Left ventricle myocardium inferior (tissue), 1 donor: ENCODE measurements at regions not wholly inside any gene's neighbourhood (a gene's known extent, or its start where the extent isn't known, plus 50 kb on each side); places are given as distances from the start of the nearest gene placed in this dataset.

Source experiments
- DNase-seq: peaks from one replicate; pipeline ENCODE4 v3.0.0-alpha.2; 2020
- H3K27ac ChIP-seq: fragments of 200-600 bp; replicated peaks from 2 replicates; pipeline ENCODE4 v1.8.0; 2021
- H3K27me3 ChIP-seq: fragments of 200-600 bp; 2 replicates; pipeline ENCODE4 v1.8.0; 2021; ENCODE audit warnings: low read depth
- H3K36me3 ChIP-seq: fragments of 200-600 bp; 2 replicates; pipeline ENCODE4 v1.8.0; 2021
- H3K4me1 ChIP-seq: fragments of 200-600 bp; 2 replicates; pipeline ENCODE4 v1.8.0; 2021
- H3K4me3 ChIP-seq: fragments of 200-600 bp; 2 replicates; pipeline ENCODE4 v1.8.0; 2021; ENCODE audit warnings: mild to moderate bottlenecking, moderate library complexity
- H3K9me3 ChIP-seq: fragments of 200-600 bp; replicated peaks from 2 replicates; pipeline ENCODE4 v1.8.0; 2021
- intact Hi-C: fragments of 100-400 bp; cut with micrococcal nuclease; formaldehyde crosslinking; loops from one replicate; pipeline ENCODE4 v1.11.0; 2022
- TF ChIP-seq, protein P1 (sequence below): fragments of 200-600 bp; IDR thresholded peaks from 2 replicates; pipeline ENCODE4 v1.8.0; 2021; ENCODE audit warnings: antibody characterized with exemption, mild to moderate bottlenecking, borderline replicate concordance
- donor health status: DM: no; HTN: yes; CAD: no; lungs with severe emphysema.

GRCh38 chr18:2433366-2433765 is 137.9 kb downstream of the METTL4 start:
- Histone ChIP-seq H3K27me3 (no peaks in the 10 kb centered on the region), H3K4me1 (no peaks in the 10 kb centered on the region), H3K36me3 (no peaks in the 10 kb centered on the region), H3K27ac (no peak overlapping the region), H3K4me3 (no peak overlapping the region), H3K9me3 (peaks cover 11% of the 10 kb centered on the region)
- intact Hi-C loops: no loop called here
- no peak for DNase-seq
- TF ChIP-seq, protein P1, sequence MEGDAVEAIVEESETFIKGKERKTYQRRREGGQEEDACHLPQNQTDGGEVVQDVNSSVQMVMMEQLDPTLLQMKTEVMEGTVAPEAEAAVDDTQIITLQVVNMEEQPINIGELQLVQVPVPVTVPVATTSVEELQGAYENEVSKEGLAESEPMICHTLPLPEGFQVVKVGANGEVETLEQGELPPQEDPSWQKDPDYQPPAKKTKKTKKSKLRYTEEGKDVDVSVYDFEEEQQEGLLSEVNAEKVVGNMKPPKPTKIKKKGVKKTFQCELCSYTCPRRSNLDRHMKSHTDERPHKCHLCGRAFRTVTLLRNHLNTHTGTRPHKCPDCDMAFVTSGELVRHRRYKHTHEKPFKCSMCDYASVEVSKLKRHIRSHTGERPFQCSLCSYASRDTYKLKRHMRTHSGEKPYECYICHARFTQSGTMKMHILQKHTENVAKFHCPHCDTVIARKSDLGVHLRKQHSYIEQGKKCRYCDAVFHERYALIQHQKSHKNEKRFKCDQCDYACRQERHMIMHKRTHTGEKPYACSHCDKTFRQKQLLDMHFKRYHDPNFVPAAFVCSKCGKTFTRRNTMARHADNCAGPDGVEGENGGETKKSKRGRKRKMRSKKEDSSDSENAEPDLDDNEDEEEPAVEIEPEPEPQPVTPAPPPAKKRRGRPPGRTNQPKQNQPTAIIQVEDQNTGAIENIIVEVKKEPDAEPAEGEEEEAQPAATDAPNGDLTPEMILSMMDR: no peak

- TF ChIP-seq, protein P1: no peak
- Histone ChIP-seq H3K36me3 (no peaks in the 10 kb centered on the region), H3K27ac (no peak overlapping the region), H3K4me1 (no peaks in the 10 kb centered on the region), H3K27me3 (no peaks in the 10 kb centered on the region), H3K9me3 (no peaks in the 10 kb centered on the region), H3K4me3 (no peak overlapping the region)
- intact Hi-C loops: no loop called here
- DNase-seq: no peak
Measured at GRCh38 chr18:2441544-2441943, 129.8 kb downstream of the METTL4 start.

DNA sequence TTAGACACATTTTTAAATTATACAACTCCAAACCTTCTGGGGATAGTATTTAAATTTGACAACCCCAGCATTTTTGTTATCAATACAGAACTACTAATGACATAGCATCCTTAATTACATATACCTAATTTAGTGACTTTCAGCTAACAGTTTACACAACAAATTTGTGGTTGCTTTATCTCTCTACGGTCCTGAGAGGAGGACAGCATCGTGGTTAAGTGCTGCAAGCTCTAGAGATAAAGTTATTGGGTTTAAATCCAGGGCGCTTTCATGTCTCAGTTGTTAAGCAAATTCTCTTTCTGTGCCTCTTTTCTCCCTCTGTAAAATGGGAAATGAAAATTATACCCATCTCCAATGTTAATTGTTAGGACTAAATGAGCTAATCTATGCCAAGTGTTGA is 129.3 kb downstream of the METTL4 start:
- H3K27me3 ChIP-seq: no peaks in the 10 kb centered on the region
- intact Hi-C loops: no loop called here
- no peak overlapping the region for H3K4me3 ChIP-seq
- TF ChIP-seq, protein P1: no peak
- H3K9me3 ChIP-seq: no peaks in the 10 kb centered on the region
- H3K36me3 ChIP-seq: no peaks in the 10 kb centered on the region
- DNase-seq: no peak
- no peaks in the 10 kb centered on the region for H3K4me1 ChIP-seq
- H3K27ac ChIP-seq: no peak overlapping the region

DNA sequence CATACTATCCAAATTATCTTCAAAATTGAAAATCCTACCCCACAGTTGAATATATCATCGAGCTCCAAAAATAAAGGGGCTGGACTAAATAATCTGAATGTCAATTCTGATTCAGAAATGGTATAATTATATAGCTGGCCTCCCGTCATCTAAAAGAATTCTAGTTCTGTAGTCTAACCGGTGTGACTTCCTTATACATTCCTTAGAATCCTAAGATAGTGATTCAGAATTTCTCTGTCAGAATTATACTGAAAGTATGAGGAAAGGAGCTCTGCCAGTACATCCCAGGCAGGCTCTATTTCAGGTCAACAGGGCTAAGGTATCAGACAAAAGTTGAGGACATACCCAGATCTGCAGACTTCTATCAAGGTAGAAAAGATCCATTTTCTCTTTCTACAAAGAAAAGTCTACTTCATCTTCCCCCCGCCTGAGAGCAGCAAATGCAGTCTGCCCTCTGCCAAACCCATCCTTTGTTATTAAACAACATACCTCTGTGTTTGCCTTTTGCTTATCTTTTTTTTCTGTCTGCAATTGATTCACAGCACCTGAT is 128.5 kb downstream of the METTL4 start:
- Histone ChIP-seq H3K27ac (no peak overlapping the region), H3K9me3 (no peaks in the 10 kb centered on the region), H3K27me3 (no peaks in the 10 kb centered on the region), H3K36me3 (no peaks in the 10 kb centered on the region), H3K4me1 (no peaks in the 10 kb centered on the region), H3K4me3 (no peak overlapping the region)
- TF ChIP-seq, protein P1: no peak
- DNase-seq: no peak
- intact Hi-C loops: no loop called here

DNA sequence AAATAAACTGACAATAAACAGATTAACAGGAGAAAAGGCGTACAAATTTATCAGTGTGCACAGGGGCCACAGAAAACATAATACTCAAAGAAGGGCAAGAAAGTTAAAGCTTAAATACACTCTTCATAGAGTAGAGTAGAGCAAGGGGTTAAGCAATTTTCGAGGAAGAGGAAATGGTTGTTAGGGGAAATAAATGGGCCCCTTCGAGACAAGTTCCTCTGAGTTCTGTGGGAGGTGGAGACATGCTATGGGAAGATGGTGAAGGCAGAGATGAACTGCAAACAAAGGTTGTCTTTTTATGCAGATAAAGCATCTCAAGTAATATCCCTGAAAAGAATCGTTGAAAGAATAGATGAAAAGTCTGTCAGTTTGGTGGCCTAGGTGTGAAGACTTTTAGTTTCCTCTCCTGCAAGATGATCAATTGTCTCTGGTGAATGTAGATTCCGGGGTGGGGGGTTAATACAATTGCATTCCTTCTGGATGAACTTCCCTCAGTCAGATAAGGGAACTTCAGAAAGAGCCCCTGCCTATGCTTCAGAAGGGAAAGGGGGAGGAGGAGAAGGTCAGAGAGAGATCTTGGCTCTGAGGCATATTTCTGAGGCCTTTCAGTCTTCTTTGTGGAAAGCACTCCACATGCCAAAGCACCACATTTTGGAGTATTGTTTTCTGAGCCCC is 127.0 kb downstream of the METTL4 start:
- no peaks in the 10 kb centered on the region for H3K36me3 ChIP-seq
- no peak overlapping the region for H3K4me3 ChIP-seq
- H3K27me3 ChIP-seq: no peaks in the 10 kb centered on the region
- no peak for DNase-seq
- intact Hi-C loops: no loop called here
- TF ChIP-seq, protein P1: no peak
- no peaks in the 10 kb centered on the region for H3K4me1 ChIP-seq
- H3K27ac ChIP-seq: no peak overlapping the region
- H3K9me3 ChIP-seq: no peaks in the 10 kb centered on the region
